C1 segment of cervical spinal cord (tissue), 14 donors: ENCODE measurements at regions not wholly inside any gene's neighbourhood (a gene's known extent, or its start where the extent isn't known, plus 50 kb on each side); places are given as distances from the start of the nearest gene placed in this dataset.
"Not testable (repeated sequence)": the region's sequence is repeated elsewhere in the genome, so short reads cannot be mapped to it uniquely, and the experiment has no call there.

ENCODE experiments used
- DNase-seq, 14 donors: peaks; one replicate each; lab custom pipeline; 2025; lab: John Stamatoyannopoulos, UW

DNA sequence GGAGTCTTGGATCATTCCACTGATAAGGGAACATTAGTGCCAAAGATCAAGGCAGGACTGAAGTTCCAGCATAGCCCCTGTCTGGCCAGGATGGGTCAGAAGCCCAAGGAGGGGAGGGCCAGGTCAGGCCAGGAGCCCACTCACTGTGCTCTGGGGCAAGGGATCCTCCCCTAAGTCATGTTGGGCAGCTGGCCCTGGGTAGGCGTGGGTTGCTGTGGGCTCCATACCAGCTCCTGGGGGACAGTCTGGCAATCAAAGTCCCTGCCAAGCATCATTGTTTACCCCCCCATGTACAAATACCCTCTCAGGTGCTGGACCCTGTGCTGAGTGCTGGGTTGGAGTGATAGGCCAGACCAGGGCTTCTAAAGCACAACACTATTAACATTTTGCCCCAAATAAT is 130.5 kb downstream of the IRX5 start:
- no peak for DNase-seq

DNA sequence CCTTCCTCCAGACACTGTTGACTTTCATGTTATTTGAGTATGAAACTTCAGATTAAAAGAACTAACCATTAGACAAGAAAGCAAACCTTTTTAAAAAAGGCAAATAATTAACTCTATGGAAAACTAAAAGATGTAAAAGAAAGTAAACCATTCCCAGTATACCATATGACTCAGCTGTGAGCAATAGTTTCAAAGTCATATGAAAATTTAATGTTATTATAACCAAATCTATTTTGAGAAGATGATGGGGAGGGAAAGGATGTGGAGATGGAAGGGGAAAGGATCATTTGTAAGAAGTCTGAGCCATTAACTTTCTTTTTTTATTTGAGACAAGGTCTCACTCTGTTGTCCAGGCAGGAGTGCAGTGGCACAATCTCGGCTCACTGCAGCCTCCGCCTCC is 131.8 kb downstream of the IRX5 start:
- DNase-seq: no peak

DNA sequence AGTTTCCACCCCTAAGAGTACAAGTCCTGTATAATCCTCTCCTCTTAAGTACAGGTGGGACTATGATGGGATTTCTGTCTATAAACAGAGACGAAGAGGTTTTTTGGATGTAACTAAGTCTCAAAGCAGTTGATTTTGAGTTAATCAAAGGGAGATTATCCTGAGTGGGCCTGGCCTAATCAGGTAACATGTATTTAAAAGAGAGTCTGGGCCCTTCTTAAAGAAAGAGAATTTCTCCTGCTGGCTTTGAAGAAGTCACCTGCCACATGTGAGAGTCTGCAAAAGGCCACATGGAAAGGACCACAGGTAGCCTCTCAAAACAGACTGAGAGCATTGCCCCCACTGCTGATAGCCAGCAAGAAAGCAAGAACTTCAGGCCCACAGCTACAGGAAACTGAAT is 142.3 kb downstream of the IRX5 start:
- DNase-seq: no peak

DNA sequence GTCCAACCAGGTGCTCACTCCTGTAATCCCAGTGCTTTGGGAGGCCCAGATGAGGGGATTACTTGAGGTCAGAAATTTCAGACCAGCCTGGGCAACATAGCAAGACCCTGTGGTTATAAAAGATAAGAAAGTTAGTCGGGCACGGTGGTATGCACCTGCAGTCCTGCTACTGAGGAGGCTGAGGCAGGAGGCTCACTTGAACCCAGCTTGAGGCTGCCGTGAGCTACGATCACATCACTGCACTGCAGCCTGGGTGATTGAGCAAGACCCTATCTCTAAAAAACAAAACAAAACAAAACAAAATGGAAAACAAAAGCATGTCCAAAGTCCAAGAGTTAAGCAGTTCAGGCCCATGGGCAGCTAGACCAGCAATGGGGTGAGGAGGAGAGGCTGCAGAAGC is 143.2 kb downstream of the IRX5 start:
- no peak for DNase-seq

- DNase-seq: not testable (repeated sequence)
These were observed 144.5 kb downstream of the IRX5 start for GRCh38 chr16:55075208-55075607.

DNA sequence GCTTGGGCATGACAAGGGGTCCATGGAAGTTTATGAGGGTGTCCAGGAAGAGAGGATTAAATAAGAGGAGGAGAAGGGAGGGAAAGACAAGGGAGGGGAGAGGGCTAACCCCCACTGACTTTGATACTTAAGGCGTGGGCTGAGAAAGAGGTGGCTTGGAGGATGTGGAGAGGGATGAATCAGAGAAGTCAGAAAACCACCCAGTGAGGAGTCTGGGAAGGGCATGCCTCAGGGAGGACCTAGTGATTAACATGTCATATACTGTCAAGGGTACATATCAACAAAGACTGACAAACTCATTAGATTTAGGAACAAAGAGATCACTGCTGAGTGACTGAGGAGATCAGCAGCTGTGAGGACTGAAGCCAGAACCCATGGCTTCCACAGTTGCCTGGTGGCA is 145.4 kb downstream of the IRX5 start:
- DNase-seq: no peak

- DNase-seq: no peak
These were observed 146.6 kb downstream of the IRX5 start for GRCh38 chr16:55077266-55077665.

GRCh38 chr16:55078153-55078552 is 147.5 kb downstream of the IRX5 start:
- DNase-seq: no peak

GRCh38 chr16:55078699-55079410 is 148.2 kb downstream of the IRX5 start:
- DNase-seq: no peak

DNA sequence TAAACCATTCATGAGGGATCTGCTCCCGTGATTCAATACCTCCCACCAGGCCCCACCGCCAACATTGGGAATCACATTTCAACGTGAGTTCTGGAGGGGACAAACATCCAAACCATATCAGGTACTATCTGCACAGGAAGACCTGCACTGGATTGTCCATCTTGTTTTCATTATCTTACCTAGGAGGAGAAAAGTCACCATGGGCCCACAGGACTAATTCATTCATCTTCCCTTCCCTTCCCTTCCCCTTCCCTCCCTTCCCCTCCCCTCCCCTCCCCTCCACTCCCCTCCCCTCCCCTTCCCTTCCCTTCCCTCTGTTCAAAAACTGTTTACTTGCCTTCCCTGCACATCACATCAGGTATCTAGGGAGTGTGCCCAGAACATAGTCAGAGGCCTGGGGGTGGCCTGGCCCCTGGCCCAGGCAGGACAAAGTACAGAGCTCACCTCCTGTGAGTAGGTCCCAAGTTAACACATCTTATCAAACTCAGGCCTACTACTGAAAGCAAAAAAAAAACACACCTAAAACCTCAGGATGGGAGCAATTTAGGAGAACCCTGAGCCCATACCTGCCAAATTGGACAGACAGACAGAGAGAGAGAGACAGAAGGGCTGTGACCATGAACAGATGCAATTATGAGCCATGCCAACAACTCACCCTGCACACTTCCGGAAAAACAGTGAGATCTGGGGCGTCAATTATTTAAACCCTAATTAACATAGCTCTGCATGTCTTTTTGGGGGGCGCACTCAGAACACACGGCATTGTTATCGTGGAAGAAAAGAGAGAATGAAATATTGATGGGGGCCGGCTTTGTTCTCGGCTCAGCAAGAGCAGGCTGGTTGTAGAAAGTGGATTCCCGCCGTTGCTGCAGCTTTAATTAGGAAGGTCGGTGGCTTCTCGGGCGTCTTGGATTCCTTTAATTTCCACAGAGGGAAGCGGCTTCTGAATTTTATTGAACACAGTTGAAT is 151.2 kb downstream of the IRX5 start:
- no peak for DNase-seq

GRCh38 chr16:55082591-55082976 is 151.9 kb downstream of the IRX5 start:
- no peak for DNase-seq

- DNase-seq: no peak
These were observed 152.4 kb downstream of the IRX5 start for GRCh38 chr16:55083052-55083451.

GRCh38 chr16:55088098-55088497 is 157.4 kb downstream of the IRX5 start:
- no peak for DNase-seq

DNA sequence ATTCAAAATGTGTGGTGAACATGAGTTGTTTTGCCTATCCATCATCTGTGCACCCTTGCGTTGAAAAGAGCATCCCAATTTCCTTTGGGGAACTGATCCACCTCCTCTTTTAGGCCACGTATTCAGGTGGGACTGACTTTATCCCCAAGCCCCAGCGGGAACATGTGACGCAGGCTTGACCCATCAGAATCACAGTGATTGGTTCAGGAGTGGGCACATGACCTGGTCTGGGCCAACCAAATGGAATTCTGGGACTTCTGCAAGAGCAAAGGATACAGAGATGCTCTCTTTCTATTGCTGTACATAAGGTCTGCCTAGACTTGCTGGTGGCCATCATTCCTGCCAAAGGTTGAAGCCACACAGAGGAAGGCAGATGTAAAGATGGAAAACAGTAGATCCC is 158.9 kb downstream of the IRX5 start:
- DNase-seq: no peak

DNA sequence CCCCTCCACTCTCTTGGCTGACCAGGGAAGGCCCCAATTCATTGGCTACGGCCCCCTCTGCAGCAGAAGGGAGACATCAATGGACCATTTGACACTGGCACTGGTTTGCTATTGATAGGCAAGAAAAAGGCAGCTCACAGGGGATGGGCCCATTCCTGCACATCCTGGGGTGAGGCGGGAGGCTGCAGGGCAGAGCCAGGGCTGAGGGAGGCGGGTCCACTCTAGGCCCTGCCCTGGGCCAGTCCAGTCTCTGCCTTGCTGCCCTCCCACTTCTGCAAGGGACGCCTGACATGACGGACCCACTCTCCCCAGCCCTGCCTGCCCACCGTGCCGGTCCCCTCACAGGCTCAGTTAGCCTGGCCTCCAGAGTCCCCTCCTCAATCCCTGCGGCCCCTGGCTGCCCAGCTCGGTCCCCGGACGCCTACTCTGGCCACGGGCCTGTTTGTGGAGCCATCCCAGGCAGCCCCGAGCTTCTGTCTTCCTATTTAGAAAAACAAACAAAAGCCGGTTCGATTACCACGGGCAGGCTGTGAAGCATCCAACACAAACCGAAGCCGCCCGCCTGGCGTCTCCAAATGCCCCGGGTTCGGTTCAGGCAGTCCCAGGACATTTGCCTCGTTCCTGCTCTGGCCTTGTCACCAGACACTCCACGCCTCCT is 160.7 kb downstream of the IRX5 start:
- no peak for DNase-seq

- no peak for DNase-seq
These were observed 161.2 kb downstream of the IRX5 start for GRCh38 chr16:55091871-55092230.

GRCh38 chr16:55100100-55100499 is 169.4 kb downstream of the IRX5 start:
- DNase-seq: no peak

- no peak for DNase-seq
These were observed 170.4 kb downstream of the IRX5 start for GRCh38 chr16:55101026-55101425.

DNA sequence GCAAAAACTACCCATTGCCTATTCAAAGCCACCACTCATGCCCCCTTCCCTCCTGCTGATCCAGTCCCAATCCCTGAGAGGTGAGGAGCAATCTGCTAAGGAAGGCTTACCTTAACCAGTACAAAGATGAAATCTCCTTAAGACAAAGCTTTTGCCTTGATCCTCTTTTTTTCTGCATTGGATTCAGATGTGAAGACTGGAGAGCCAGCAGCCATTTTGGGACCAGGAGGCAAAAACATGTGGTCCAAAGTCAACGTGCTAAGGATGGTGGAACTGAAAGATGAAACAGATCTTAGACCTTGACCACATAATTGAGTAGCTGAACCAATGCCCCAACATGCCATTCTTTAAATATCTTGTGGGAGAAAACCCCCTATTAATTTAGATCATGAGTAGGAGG is 171.4 kb downstream of the IRX5 start:
- DNase-seq: no peak

DNA sequence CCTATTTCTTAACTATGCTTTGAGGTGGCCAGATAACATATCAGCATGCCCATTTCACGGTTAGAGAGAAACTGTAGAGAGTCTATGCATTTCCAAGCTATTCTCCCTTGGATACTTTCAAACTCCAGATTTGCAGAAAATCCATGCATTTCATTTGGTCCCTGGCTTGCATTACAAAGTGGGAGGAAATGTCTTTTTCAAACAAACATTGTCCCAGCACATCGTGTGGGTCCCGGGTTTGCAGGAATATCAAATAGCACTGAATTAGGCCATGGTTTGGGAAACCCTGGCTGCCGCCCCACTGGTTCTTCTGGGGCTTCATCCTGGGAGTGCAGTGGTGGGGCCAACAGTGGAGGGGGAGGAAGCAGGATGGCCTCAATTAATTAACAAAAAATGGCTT is 171.9 kb downstream of the IRX5 start:
- no peak for DNase-seq

GRCh38 chr16:55107851-55108250 is 177.2 kb downstream of the IRX5 start:
- no peak for DNase-seq

DNA sequence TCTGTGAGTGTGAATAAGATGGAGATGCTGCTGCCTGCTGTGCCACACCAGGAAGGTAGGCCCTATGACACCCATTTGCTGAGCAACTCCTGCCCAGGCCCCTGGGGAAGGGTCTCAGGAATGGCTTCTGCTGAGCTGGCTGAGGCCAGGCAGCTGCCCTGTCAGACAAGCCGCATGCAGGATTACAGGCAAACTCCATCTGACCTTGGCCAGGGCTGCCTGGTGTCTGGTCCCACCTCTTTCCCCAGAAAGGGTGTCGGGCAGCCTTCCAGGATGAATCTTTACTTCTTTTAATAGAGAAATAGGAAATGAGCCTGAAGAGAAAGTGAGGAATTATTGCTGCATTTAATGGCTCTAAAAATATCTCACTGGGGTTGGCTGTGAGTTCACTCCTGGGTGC is 182.5 kb downstream of the IRX5 start:
- no peak for DNase-seq

- DNase-seq: no peak
These were observed 184.8 kb downstream of the IRX5 start for GRCh38 chr16:55115506-55115905.
